ENCODE measurements at regions not wholly inside any gene's neighbourhood (a gene's known extent, or its start where the extent isn't known, plus 50 kb on each side); places are given as distances from the start of the nearest gene placed in this dataset.

DNA sequence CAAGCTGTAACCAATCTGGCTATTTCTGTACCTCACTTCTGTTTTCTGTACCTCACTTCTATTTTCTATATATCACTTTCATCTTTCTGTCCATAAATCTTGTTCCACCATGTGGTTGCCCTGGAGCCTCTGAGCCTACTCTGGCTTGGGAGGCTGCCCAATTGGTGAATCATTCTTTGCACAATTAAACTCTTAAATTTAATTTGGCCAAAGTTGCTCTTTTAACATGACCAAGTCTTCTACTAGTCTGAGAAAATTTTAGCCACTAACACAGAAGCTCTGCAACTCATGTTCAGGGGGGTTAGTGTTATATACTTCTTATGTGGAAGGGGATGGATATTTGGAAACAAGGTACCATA lies 503.5 kb downstream of the KIF20B start:
- no peak for DNase-seq (ENCODE audit: low spot score)
- Histone ChIP-seq H3K4me1 (ENCODE audit: control insufficient read depth in 2 of 2, insufficient read depth in 1 of 2, low read depth in 1 of 2, low read length in 2 of 2) (no peaks in the 10 kb centered on the region), H3K18ac (ENCODE audit: low read length) (no peak overlapping the region), H3K9ac (ENCODE audit: low read depth, low read length, poor library complexity) (no peak overlapping the region), H3K9me3 (replicated peaks in 1 of 2; ENCODE audit: control insufficient read depth in 2 of 2, insufficient read depth in 1 of 2, low read depth in 1 of 2, low read length in 2 of 2) (peaks cover 0 to 1% of the 10 kb centered on the region in 2 donors), H4K8ac (ENCODE audit: low read depth, low read length) (no peak overlapping the region), H2BK5ac (ENCODE audit: low read length) (no peak overlapping the region), H2BK120ac (ENCODE audit: low read depth, low read length) (no peak overlapping the region), H3K4me2 (ENCODE audit: insufficient read depth, low read length, poor library complexity, severe bottlenecking) (no peak overlapping the region), H4K91ac (ENCODE audit: low read depth, low read length, poor library complexity) (no peak overlapping the region), H3K27ac (replicated peaks; ENCODE audit: low read length) (no peak overlapping the region), H2BK12ac (ENCODE audit: low read length) (no peak overlapping the region), H3K27me3 (ENCODE audit: control insufficient read depth in 3 of 3, insufficient read depth in 3 of 3, low read depth in 1 of 3, low read length in 3 of 3) (no peaks in the 10 kb centered on the region), H3K14ac (ENCODE audit: low read length) (no peak overlapping the region), H2AK5ac (ENCODE audit: low read depth, low read length) (no peak overlapping the region), H2AFZ (ENCODE audit: low read length) (no peak overlapping the region), H3K4me3 (ENCODE audit: low read length in 2 of 2) (no peak overlapping the region), H3K4ac (ENCODE audit: low read length) (no peak overlapping the region), H2BK15ac (ENCODE audit: low read length) (no peak overlapping the region), H3K36me3 (replicated peaks in 1 of 2; ENCODE audit: control insufficient read depth in 2 of 2, insufficient read depth in 2 of 2, low read length in 2 of 2) (no peaks in the 10 kb centered on the region), H3K79me1 (ENCODE audit: low read depth, low read length) (peaks cover 2% of the 10 kb centered on the region), H3K23ac (ENCODE audit: low read depth, low read length, poor library complexity) (no peak overlapping the region)

DNA sequence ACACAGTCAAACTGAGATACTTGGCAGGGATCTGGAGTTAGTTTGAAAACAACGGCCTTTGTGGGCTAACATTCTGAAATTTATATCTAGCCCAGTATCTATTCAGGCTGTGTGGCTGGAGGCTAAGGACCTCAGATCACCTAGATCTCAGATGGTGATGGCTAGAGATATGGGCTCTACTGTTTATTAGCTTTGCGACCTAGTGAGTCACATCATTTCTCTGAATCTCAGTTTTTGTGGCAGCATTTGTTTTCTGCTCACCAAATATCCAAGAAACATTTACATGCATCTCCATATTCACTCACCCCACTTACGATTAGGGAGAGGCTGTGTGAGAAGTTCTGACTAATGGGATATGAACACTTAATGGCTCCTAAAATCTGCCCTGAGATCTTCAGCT lies 503.9 kb downstream of the KIF20B start:
- no peaks in the 10 kb centered on the region for H3K36me3 ChIP-seq (replicated peaks in 1 of 2; ENCODE audit: control insufficient read depth in 2 of 2, insufficient read depth in 2 of 2, low read length in 2 of 2)
- no peak overlapping the region for H3K4me3 ChIP-seq (ENCODE audit: low read length in 2 of 2)
- H2BK5ac ChIP-seq (ENCODE audit: low read length), result no peak overlapping the region
- peaks cover 0 to 1% of the 10 kb centered on the region in 2 donors for H3K9me3 ChIP-seq (replicated peaks in 1 of 2; ENCODE audit: control insufficient read depth in 2 of 2, insufficient read depth in 1 of 2, low read depth in 1 of 2, low read length in 2 of 2)
- H2BK120ac ChIP-seq (ENCODE audit: low read depth, low read length), result no peak overlapping the region
- no CpG with 5 or more reads among the region's 3 CpGs for WGBS, 2 donors (ENCODE audit: extremely low coverage in 2 of 2, insufficient read length in 2 of 2, insufficient replicate concordance in 1 of 2)
- H4K91ac ChIP-seq (ENCODE audit: low read depth, low read length, poor library complexity), result no peak overlapping the region
- peaks cover 2% of the 10 kb centered on the region for H3K79me1 ChIP-seq (ENCODE audit: low read depth, low read length)
- H3K4ac ChIP-seq (ENCODE audit: low read length), result no peak overlapping the region
- DNase-seq (ENCODE audit: low spot score), result no peak
- no peaks in the 10 kb centered on the region for H3K27me3 ChIP-seq (ENCODE audit: control insufficient read depth in 3 of 3, insufficient read depth in 3 of 3, low read depth in 1 of 3, low read length in 3 of 3)
- no peak overlapping the region for H3K9ac ChIP-seq (ENCODE audit: low read depth, low read length, poor library complexity)
- H3K4me2 ChIP-seq (ENCODE audit: insufficient read depth, low read length, poor library complexity, severe bottlenecking), result no peak overlapping the region
- no peak overlapping the region for H3K23ac ChIP-seq (ENCODE audit: low read depth, low read length, poor library complexity)
- H2AK5ac ChIP-seq (ENCODE audit: low read depth, low read length), result no peak overlapping the region
- no peak overlapping the region for H3K18ac ChIP-seq (ENCODE audit: low read length)
- H3K14ac ChIP-seq (ENCODE audit: low read length), result no peak overlapping the region
- H2AFZ ChIP-seq (ENCODE audit: low read length), result no peak overlapping the region
- no peak overlapping the region for H4K8ac ChIP-seq (ENCODE audit: low read depth, low read length)
- H2BK12ac ChIP-seq (ENCODE audit: low read length), result no peak overlapping the region
- H3K27ac ChIP-seq (replicated peaks; ENCODE audit: low read length), result no peak overlapping the region
- H2BK15ac ChIP-seq (ENCODE audit: low read length), result no peak overlapping the region
- H3K4me1 ChIP-seq (ENCODE audit: control insufficient read depth in 2 of 2, insufficient read depth in 1 of 2, low read depth in 1 of 2, low read length in 2 of 2), result no peaks in the 10 kb centered on the region

DNA sequence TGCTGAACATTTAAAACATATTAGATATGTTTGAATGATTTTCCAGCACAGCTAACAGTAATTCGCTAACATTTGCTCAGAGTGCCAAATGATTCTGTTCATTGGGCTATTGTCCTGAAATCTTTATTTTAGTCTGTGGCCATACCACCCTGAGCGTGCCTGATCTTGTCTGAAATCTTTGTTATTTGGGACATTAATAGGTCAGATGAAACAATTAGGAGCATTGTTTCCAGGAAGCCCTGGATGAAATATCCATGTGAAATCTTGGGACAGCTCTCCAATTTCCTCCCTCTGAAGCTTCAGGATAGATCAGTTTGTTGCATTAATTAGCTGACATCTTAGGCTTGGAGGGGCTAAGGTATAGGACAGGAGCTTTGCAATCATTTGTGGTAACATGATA lies 512.0 kb downstream of the KIF20B start:
- Histone ChIP-seq H3K27ac (replicated peaks; ENCODE audit: low read length) (no peak overlapping the region), H3K18ac (ENCODE audit: low read length) (no peak overlapping the region), H3K4me1 (ENCODE audit: control insufficient read depth in 2 of 2, insufficient read depth in 1 of 2, low read depth in 1 of 2, low read length in 2 of 2) (no peaks in the 10 kb centered on the region), H3K79me1 (ENCODE audit: low read depth, low read length) (no peaks in the 10 kb centered on the region), H2BK15ac (ENCODE audit: low read length) (no peak overlapping the region), H2BK5ac (ENCODE audit: low read length) (no peak overlapping the region), H3K4me2 (ENCODE audit: insufficient read depth, low read length, poor library complexity, severe bottlenecking) (no peak overlapping the region), H3K36me3 (replicated peaks in 1 of 2; ENCODE audit: control insufficient read depth in 2 of 2, insufficient read depth in 2 of 2, low read length in 2 of 2) (no peaks in the 10 kb centered on the region), H2AK5ac (ENCODE audit: low read depth, low read length) (no peak overlapping the region), H2BK120ac (ENCODE audit: low read depth, low read length) (no peak overlapping the region), H2BK12ac (ENCODE audit: low read length) (no peak overlapping the region), H3K23ac (ENCODE audit: low read depth, low read length, poor library complexity) (no peak overlapping the region), H3K27me3 (ENCODE audit: control insufficient read depth in 3 of 3, insufficient read depth in 3 of 3, low read depth in 1 of 3, low read length in 3 of 3) (no peaks in the 10 kb centered on the region), H4K91ac (ENCODE audit: low read depth, low read length, poor library complexity) (no peak overlapping the region), H3K9ac (ENCODE audit: low read depth, low read length, poor library complexity) (no peak overlapping the region), H3K9me3 (replicated peaks in 1 of 2; ENCODE audit: control insufficient read depth in 2 of 2, insufficient read depth in 1 of 2, low read depth in 1 of 2, low read length in 2 of 2) (no peaks in the 10 kb centered on the region), H2AFZ (ENCODE audit: low read length) (no peak overlapping the region), H3K4me3 (ENCODE audit: low read length in 2 of 2) (no peak overlapping the region), H4K8ac (ENCODE audit: low read depth, low read length) (no peak overlapping the region), H3K4ac (ENCODE audit: low read length) (no peak overlapping the region), H3K14ac (ENCODE audit: low read length) (no peak overlapping the region)
- DNase-seq (ENCODE audit: low spot score), result no peak
- no CpG with 5 or more reads among the region's 2 CpGs for WGBS, 2 donors (ENCODE audit: extremely low coverage in 2 of 2, insufficient read length in 2 of 2, insufficient replicate concordance in 1 of 2)

DNA sequence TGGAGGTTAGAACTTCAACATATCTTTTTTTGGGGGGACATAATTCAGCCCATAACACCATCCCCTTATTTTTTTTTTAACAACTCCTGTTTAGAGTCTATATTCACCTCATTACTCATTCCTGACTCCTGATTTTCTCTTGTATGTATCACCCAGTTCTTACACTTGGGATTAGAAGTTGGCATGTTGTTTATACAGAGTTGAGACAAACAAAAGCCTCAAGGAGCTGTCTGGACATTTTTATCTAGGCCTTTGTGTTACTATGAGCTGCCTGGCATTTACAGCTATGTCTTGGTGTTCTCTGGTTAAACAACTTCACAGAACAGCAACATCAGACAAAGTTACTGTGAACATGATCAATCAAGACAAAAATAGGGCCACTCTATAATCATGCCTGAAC lies 517.5 kb downstream of the KIF20B start:
- Histone ChIP-seq H3K23ac (ENCODE audit: low read depth, low read length, poor library complexity) (no peak overlapping the region), H3K9ac (ENCODE audit: low read depth, low read length, poor library complexity) (no peak overlapping the region), H3K4me1 (ENCODE audit: control insufficient read depth in 2 of 2, insufficient read depth in 1 of 2, low read depth in 1 of 2, low read length in 2 of 2) (no peaks in the 10 kb centered on the region), H2BK12ac (ENCODE audit: low read length) (no peak overlapping the region), H2AK5ac (ENCODE audit: low read depth, low read length) (no peak overlapping the region), H2AFZ (ENCODE audit: low read length) (no peak overlapping the region), H3K9me3 (replicated peaks in 1 of 2; ENCODE audit: control insufficient read depth in 2 of 2, insufficient read depth in 1 of 2, low read depth in 1 of 2, low read length in 2 of 2) (no peaks in the 10 kb centered on the region), H2BK15ac (ENCODE audit: low read length) (no peak overlapping the region), H2BK5ac (ENCODE audit: low read length) (no peak overlapping the region), H3K36me3 (replicated peaks in 1 of 2; ENCODE audit: control insufficient read depth in 2 of 2, insufficient read depth in 2 of 2, low read length in 2 of 2) (no peaks in the 10 kb centered on the region), H3K14ac (ENCODE audit: low read length) (no peak overlapping the region), H3K27ac (replicated peaks; ENCODE audit: low read length) (no peak overlapping the region), H4K91ac (ENCODE audit: low read depth, low read length, poor library complexity) (no peak overlapping the region), H3K4me3 (ENCODE audit: low read length in 2 of 2) (no peak overlapping the region), H3K79me1 (ENCODE audit: low read depth, low read length) (no peaks in the 10 kb centered on the region), H2BK120ac (ENCODE audit: low read depth, low read length) (no peak overlapping the region), H3K27me3 (ENCODE audit: control insufficient read depth in 3 of 3, insufficient read depth in 3 of 3, low read depth in 1 of 3, low read length in 3 of 3) (no peaks in the 10 kb centered on the region), H3K4ac (ENCODE audit: low read length) (no peak overlapping the region), H3K18ac (ENCODE audit: low read length) (no peak overlapping the region), H4K8ac (ENCODE audit: low read depth, low read length) (no peak overlapping the region), H3K4me2 (ENCODE audit: insufficient read depth, low read length, poor library complexity, severe bottlenecking) (no peak overlapping the region)
- DNase-seq (ENCODE audit: low spot score), result no peak

Data from neuronal stem cell (in vitro differentiated cells).